SK-N-MC (cell line): ENCODE measurements at regions not wholly inside any gene's neighbourhood (a gene's known extent, or its start where the extent isn't known, plus 50 kb on each side); places are given as distances from the start of the nearest gene placed in this dataset.

Experiments used
- EZH2 ChIP-seq: fragments of 200-600 bp; sonication (generic); IDR thresholded peaks from one replicate; pipeline ENCODE4 v1.6.1; 2017; ENCODE audit warnings: antibody characterized with exemption
- FOXP2 ChIP-seq: optimal IDR thresholded peaks from 2 replicates; pipeline ENCODE3; 2011; ENCODE audit warnings: mild to moderate bottlenecking, moderate library complexity; ENCODE audit not compliant: insufficient read depth; ENCODE audit errors: extremely low read length, control extremely low read depth
- POLR2AphosphoS5 ChIP-seq: IDR thresholded peaks from 2 replicates; pipeline ENCODE4 v1.6.1; 2012; ENCODE audit warnings: mild to moderate bottlenecking, low read depth, low read length, borderline replicate concordance

GRCh38 chr4:154018659-154019058, 229.8 kb upstream of the SFRP2 start:
- TF ChIP-seq POLR2AphosphoS5 (no peak), EZH2 (no peak), FOXP2 (no peak)
